ENCODE measurements at regions not wholly inside any gene's neighbourhood (a gene's known extent, or its start where the extent isn't known, plus 50 kb on each side); places are given as distances from the start of the nearest gene placed in this dataset.
"Not testable (repeated sequence)": the region's sequence is repeated elsewhere in the genome, so short reads cannot be mapped to it uniquely, and the experiment has no call there.

DNA sequence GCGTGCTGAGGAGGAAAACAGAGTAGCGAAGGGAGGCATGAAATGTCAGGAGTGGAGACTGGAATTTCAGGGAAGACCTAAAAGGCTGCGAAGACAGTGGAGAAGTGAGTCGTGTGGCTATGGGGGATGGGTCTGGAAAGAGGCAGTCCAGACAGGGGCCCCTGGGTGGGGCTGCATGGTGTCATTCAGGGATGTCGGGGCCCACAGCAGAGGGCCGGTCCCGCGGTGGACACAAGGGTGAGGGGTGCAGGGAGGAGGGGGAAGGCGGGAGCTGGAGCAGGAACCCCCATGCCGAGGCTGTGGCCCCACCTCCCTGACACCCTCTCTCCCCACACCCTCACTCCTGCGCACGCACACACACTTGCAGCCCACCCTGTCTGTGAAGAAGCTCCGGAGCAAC lies 476.4 kb downstream of the TP53TG3F start:
- TF ChIP-seq SMC3 (IDR thresholded peaks at IDR 0.05; ENCODE audit: low read depth, low read length); RAD21 (IDR thresholded peaks at IDR 0.05; ENCODE audit: low read length); EP300 (IDR thresholded peaks at IDR 0.05; ENCODE audit: borderline replicate concordance in 1 of 2, low read depth in 1 of 2, low read length in 1 of 2); FOXJ3 (CRISPR knock-in tag; IDR thresholded peaks at IDR 0.05); POLR2AphosphoS5 (IDR thresholded peaks at IDR 0.05; ENCODE audit: low read depth, low read length); TEAD4 (IDR thresholded peaks at IDR 0.05; ENCODE audit: borderline replicate concordance, insufficient read depth); RCOR1 (IDR thresholded peaks at IDR 0.05; ENCODE audit: low read length); YY1 (IDR thresholded peaks at IDR 0.05; ENCODE audit: low read depth); JUND (IDR thresholded peaks at IDR 0.05): not testable (repeated sequence)
- TF ChIP-seq, protein P1, sequence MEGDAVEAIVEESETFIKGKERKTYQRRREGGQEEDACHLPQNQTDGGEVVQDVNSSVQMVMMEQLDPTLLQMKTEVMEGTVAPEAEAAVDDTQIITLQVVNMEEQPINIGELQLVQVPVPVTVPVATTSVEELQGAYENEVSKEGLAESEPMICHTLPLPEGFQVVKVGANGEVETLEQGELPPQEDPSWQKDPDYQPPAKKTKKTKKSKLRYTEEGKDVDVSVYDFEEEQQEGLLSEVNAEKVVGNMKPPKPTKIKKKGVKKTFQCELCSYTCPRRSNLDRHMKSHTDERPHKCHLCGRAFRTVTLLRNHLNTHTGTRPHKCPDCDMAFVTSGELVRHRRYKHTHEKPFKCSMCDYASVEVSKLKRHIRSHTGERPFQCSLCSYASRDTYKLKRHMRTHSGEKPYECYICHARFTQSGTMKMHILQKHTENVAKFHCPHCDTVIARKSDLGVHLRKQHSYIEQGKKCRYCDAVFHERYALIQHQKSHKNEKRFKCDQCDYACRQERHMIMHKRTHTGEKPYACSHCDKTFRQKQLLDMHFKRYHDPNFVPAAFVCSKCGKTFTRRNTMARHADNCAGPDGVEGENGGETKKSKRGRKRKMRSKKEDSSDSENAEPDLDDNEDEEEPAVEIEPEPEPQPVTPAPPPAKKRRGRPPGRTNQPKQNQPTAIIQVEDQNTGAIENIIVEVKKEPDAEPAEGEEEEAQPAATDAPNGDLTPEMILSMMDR (IDR thresholded peaks at IDR 0.05) = not testable (repeated sequence)
- TF ChIP-seq, protein P2, sequence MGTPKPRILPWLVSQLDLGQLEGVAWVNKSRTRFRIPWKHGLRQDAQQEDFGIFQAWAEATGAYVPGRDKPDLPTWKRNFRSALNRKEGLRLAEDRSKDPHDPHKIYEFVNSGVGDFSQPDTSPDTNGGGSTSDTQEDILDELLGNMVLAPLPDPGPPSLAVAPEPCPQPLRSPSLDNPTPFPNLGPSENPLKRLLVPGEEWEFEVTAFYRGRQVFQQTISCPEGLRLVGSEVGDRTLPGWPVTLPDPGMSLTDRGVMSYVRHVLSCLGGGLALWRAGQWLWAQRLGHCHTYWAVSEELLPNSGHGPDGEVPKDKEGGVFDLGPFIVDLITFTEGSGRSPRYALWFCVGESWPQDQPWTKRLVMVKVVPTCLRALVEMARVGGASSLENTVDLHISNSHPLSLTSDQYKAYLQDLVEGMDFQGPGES (IDR thresholded peaks at IDR 0.05; ENCODE audit: low read depth, low read length) = not testable (repeated sequence)
- TF ChIP-seq, protein P3, sequence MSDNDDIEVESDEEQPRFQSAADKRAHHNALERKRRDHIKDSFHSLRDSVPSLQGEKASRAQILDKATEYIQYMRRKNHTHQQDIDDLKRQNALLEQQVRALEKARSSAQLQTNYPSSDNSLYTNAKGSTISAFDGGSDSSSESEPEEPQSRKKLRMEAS (IDR thresholded peaks at IDR 0.05; ENCODE audit: low read depth) = not testable (repeated sequence)
